Body of pancreas (tissue), 4 donors: ENCODE measurements at regions not wholly inside any gene's neighbourhood (a gene's known extent, or its start where the extent isn't known, plus 50 kb on each side); places are given as distances from the start of the nearest gene placed in this dataset.

Experiments
- CTCF ChIP-seq, 7 experiments: fragments of 450-650 bp in 4 of 7; fragments of 200-600 bp in 3 of 7; sonication (generic) in 3 of 7; IDR thresholded peaks; one replicate each; pipeline ENCODE4 v1.5.1; 2016 to 2019; ENCODE audit warnings: antibody characterized with exemption in 7 of 7
- POLR2A ChIP-seq, 3 donors: fragments of 450-650 bp; IDR thresholded peaks; one replicate each; pipeline ENCODE4 v1.6.1; 2016; ENCODE audit warnings: antibody characterized with exemption in 3 of 3, mild to moderate bottlenecking in 2 of 3

GRCh38 chr4:1573830-1574459 is 110.2 kb downstream of the FAM53A start:
- TF ChIP-seq CTCF (IDR thresholded peaks at IDR 0.05), result no peak
- TF ChIP-seq POLR2A (IDR thresholded peaks at IDR 0.05), result no peak
